Femur (tissue), 1 donor: ENCODE measurements at regions not wholly inside any gene's neighbourhood (a gene's known extent, or its start where the extent isn't known, plus 50 kb on each side); places are given as distances from the start of the nearest gene placed in this dataset.
"Not testable (repeated sequence)": the region's sequence is repeated elsewhere in the genome, so short reads cannot be mapped to it uniquely, and the experiment has no call there.

Experiments used
- DNase-seq: peaks from one replicate; pipeline ENCODE4 v3.0.0-alpha.2; 2017

GRCh38 chr9:124126648-124127646, 115.4 kb downstream of the LHX2 start:
- peak; percentile 79 for DNase-seq

- DNase-seq, result no peak
These were observed 117.1 kb downstream of the LHX2 start for GRCh38 chr9:124128568-124129166.

DNA sequence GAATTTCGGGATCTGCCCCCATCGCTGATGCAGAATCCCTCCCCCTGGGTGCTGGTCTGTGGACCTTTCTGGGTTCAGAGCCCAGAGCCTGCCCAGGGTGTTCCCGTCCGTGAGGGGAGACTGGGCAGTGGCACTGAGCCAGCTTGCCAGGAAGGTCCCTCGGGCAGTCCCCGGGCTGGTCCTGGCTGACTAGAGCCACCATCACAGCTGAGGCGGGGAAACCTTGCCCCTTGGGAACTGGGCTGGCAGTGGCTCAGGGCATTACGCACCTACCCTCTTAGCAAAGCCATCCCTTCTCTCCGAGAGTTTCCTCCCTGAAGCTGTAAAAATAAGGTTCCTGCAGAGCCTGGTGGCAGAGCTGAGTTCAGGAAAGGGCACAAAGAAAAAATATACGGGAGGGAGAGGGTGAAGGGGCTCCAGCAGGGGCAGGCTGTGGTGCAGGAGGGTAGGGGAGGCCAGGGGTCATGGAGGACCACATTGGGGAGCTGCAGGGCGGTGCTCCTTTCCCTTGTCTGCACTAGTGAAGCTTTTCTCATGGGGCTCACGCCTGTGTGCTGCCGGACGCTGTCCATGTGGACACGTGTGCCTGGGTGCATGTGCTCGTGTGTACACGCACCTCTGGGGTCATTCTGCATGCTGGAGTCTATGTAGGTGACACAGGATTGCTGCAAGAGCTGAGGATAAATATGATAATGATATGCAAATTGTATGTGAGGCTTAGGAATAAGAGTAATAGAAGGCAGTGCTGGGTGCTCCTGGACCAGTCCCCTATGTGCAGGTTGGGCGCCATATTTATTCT, 118.9 kb downstream of the LHX2 start:
- no peak for DNase-seq

- DNase-seq, result not testable (repeated sequence)
These were observed 120.0 kb downstream of the LHX2 start for GRCh38 chr9:124131518-124131917.

- no peak for DNase-seq
These were observed 121.1 kb downstream of the LHX2 start for GRCh38 chr9:124132671-124133147.

DNA sequence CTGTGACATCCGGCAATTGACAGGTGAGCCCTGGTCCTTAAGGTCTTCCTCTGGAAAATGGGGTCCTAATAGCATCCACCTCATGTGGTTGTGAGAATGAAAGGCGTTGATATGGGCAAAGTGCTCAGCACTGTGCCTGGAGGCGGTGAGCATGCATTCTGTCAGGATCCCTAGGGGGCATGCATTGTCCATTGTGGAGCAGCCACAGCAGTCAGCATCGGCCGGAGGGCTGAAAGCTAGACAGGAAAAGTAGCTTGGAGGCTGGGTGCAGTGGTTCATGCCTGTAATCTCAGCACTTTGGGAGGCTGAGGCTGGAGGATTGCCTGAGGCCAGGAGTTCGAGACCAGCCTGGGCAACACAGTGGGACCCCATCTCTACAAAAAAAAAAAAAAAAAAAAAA, 122.2 kb downstream of the LHX2 start:
- DNase-seq, result peak; percentile 44

GRCh38 chr9:124134526-124134925, 123.0 kb downstream of the LHX2 start:
- DNase-seq, result no peak

DNA sequence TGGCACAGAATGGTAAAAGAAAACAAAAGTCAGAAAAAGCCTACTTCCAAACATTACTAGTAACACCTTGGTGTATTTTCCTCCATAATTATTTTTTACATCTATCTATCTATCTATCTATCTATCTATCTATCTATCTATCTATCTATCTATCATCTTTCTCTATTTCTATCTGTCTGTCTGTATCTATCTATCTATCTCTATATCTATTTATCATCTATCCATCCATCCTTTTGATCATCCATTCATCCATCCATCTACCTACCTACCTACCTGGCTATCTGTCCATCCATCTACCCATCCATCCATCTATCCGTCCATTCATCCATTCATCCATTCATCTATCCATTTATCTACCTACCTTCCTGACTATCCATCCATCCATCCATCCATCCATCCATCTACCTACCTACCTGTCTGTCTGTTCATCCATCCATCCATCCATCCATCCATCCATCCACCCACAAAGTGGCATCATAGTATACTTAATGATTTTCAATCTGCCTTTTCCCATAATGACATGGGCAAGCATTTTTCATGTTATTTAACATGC, 121.9 kb upstream of the NEK6 start:
- DNase-seq, result no peak

- no peak for DNase-seq
These were observed 120.5 kb upstream of the NEK6 start for GRCh38 chr9:124137009-124137943.

DNA sequence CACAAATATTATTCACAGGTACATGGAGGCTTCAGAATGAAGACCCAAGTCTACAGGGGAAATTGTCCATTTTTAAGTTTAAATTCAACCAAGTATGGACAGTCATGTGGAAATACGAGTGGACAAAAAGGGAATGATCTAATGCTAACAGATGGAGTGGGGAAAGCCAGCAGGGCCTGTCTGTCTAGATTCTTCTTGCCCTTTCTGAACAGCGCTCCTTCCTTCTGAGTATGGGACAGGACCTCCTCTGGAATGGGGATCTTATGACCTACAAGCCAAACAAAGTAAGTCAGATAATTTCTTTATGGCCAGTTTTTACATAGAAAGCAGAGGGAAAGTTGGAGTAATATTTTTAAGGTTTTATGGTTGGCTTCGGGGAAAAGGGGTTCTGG, 119.8 kb upstream of the NEK6 start:
- no peak for DNase-seq

GRCh38 chr9:124139001-124139400, 118.7 kb upstream of the NEK6 start:
- no peak for DNase-seq

DNA sequence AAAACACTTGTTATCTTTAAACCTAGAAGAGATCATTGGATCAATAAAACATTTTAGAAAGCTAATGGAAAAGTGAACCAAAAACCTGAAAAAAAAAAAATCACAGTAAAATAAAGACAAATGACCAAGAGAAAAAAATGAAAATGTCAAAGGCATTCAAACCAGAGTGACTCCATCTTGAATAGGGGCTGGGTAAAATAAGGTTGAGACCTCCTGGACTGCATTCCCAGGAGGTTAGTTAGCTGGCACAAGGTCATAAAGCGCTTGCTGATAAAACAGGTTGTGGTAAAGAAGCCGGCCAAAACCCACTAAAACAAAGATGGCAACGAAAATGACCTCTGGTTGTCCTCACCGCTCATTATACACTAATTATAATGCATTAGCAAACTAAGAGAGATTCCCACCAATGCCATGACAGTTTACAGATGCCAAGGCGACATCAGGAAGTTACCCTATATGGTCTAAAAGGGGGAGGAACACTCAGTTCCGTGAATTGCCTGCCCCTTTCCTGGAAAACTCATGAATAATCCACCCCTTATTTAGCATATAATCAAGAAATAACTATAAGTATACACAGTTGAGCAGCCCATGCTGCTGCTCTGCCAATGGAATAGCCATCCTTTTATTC, 116.7 kb upstream of the NEK6 start:
- DNase-seq, result no peak

DNA sequence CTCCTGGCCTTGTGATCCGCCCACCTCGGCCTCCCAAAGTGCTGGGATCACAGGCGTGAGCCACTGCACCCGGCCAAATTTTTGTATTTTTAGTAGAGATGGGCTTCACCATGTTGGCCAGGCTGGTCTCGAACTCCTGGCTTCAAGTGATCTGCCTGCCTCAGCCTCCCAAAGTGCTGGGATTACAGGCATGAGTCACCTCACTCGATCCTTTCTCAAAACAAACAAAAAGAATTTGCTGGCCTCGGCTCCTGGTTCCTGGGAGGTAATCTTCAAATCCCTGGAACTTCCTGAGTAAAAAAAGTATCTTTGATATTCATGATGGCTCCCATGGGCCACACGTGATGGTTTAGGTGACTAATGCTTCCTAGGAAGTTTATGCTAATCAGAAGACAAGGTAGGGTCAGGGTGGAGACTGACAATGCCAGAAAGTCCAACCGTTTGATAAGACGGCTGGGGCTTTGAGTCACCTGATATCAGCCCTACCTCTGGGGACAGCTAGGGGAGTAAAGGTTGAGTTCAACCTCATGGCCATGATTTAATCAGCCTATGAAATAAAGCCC, 113.1 kb upstream of the NEK6 start:
- not testable (repeated sequence) for DNase-seq

DNA sequence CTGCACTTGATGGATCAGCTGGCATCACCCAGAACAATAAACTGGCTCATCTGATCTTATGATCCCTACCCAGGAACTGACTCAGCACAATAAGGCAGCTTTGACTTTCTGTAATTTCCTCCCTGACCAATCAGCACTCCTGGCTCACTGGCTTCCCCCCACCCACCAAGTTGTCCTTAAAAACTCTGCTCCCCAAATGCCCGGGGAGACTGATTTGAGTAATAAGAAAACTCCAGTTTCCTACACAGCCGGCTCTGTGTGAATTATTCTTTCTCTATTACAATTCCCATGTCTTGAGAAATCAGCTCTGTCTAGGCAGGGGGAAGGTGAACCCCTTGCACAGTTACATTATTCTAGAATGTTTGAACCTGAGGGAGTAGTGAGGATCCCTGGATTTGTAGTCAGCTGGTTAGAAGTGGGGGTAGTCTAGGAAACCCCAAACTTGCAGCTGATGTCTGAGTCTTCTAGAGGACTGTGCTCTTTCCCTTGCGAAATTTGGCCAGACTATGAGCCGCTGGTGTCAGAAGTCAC, 111.7 kb upstream of the NEK6 start:
- DNase-seq, result no peak

GRCh38 chr9:124149992-124150391, 107.8 kb upstream of the NEK6 start:
- DNase-seq, result no peak

DNA sequence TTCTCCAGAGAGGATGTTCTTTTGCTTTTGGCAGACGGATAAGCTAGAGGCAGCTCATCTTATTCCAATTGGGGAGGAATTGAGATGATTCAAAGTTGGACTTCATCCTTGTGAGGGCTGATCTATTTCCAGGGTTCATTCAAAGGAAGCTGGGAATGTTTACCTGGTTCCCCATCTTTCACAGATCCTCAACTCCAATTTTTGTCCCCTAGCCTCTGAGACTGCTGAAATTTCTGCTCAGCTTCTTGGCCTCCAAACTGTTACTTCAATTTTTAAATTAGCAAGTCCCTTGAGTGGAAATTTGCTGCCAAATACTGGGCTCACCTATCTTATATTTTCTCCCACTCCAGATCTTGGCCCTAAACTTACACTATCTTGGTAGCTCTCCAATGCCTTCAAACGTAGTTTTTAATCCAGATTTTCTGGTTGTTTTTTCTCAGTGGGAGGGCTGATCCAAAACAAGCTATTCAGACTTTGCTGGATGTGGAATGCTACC, 93.9 kb upstream of the NEK6 start:
- no peak for DNase-seq

DNA sequence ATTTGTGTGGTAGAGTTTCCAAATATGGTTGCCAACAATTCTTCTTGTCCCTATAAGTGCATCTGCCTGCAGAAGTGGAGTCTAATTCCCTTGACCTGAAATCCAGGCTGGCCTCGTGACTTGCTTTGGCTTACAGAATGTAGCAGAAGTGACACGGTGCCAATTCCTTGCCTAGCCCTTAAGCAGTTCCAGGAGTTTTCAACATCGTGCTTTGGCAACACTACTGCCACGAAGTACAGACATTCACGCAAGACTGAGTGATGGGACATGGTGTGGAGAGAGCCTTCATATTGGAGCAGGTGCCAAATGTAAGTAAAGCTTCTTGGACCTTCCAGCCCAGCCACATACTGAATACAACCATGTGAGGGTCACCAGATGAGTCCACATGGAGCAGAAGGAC, 92.9 kb upstream of the NEK6 start:
- DNase-seq, result no peak

- DNase-seq, result no peak
These were observed 83.3 kb upstream of the NEK6 start for GRCh38 chr9:124174433-124174832.

GRCh38 chr9:124177522-124177921, 80.2 kb upstream of the NEK6 start:
- DNase-seq, result not testable (repeated sequence)
